ENCODE measurements at regions not wholly inside any gene's neighbourhood (a gene's known extent, or its start where the extent isn't known, plus 50 kb on each side); places are given as distances from the start of the nearest gene placed in this dataset.

- TF ChIP-seq CTCF (IDR thresholded peaks at IDR 0.05) = no peak
- no peak for TF ChIP-seq POLR2A (IDR thresholded peaks at IDR 0.05)
These were observed 484.1 kb downstream of the TRIML1 start for GRCh38 chr4:188623314-188623854.
